HG02981 (cell line): ENCODE measurements at regions not wholly inside any gene's neighbourhood (a gene's known extent, or its start where the extent isn't known, plus 50 kb on each side); places are given as distances from the start of the nearest gene placed in this dataset.

Experiments used
- ATAC-seq: cut with Tn5 transposase; IDR thresholded peaks from one replicate; pipeline ENCODE4 v1.9.1; 2021; ENCODE audit warnings: mild to moderate bottlenecking, moderate library complexity; ENCODE audit not compliant: unreplicated experiment

GRCh38 chr6:163695414-163695864 lies 280.9 kb downstream of the QKI start:
- no peak for ATAC-seq

GRCh38 chr6:163694988-163695398 lies 280.5 kb downstream of the QKI start:
- ATAC-seq = no peak

- ATAC-seq = no peak
Observed at GRCh38 chr6:163694072-163694471, 279.6 kb downstream of the QKI start.

GRCh38 chr6:163691049-163691448 lies 276.5 kb downstream of the QKI start:
- ATAC-seq = no peak

GRCh38 chr6:163688739-163689362 lies 274.3 kb downstream of the QKI start:
- no peak for ATAC-seq

GRCh38 chr6:163687075-163687474 lies 272.6 kb downstream of the QKI start:
- ATAC-seq = no peak

GRCh38 chr6:163686301-163686700 lies 271.8 kb downstream of the QKI start:
- ATAC-seq = no peak

- ATAC-seq = no peak
Observed at GRCh38 chr6:163683105-163683622, 268.6 kb downstream of the QKI start.

GRCh38 chr6:163679753-163680152 lies 265.2 kb downstream of the QKI start:
- no peak for ATAC-seq

GRCh38 chr6:163679012-163679660 lies 264.6 kb downstream of the QKI start:
- no peak for ATAC-seq

GRCh38 chr6:163675611-163676010 lies 261.1 kb downstream of the QKI start:
- ATAC-seq = no peak

- no peak for ATAC-seq
Observed at GRCh38 chr6:163672710-163673109, 258.2 kb downstream of the QKI start.

- no peak for ATAC-seq
Observed at GRCh38 chr6:163671791-163672190, 257.3 kb downstream of the QKI start.

GRCh38 chr6:163671355-163671754 lies 256.8 kb downstream of the QKI start:
- ATAC-seq = no peak

- no peak for ATAC-seq
Observed at GRCh38 chr6:163670336-163670735, 255.8 kb downstream of the QKI start.

GRCh38 chr6:163668061-163668426 lies 253.5 kb downstream of the QKI start:
- ATAC-seq = peak; percentile 39

GRCh38 chr6:163667372-163668060 lies 253.0 kb downstream of the QKI start:
- ATAC-seq = peak; percentile 98

- ATAC-seq = no peak
Observed at GRCh38 chr6:163665464-163665863, 250.9 kb downstream of the QKI start.

GRCh38 chr6:163663575-163663974 lies 249.1 kb downstream of the QKI start:
- ATAC-seq = no peak

- no peak for ATAC-seq
Observed at GRCh38 chr6:163662604-163663225, 248.2 kb downstream of the QKI start.

- peak; percentile 81 for ATAC-seq
Observed at GRCh38 chr6:163661272-163661671, 246.8 kb downstream of the QKI start.
